HFFc6 (cell line): ENCODE measurements at regions not wholly inside any gene's neighbourhood (a gene's known extent, or its start where the extent isn't known, plus 50 kb on each side); places are given as distances from the start of the nearest gene placed in this dataset.

Experiments
- DNase-seq: peaks from one replicate; pipeline ENCODE4 v3.0.0-alpha.2; 2018
- H3K27ac Mint-ChIP-seq: 2 replicates; pipeline ENCODE4 v1.8.0; 2020; ENCODE audit warnings: mild to moderate bottlenecking, mixed read lengths
- H3K27me3 Mint-ChIP-seq: 2 replicates; pipeline ENCODE4 v1.8.0; 2021; ENCODE audit warnings: mild to moderate bottlenecking, moderate library complexity, mixed read lengths; ENCODE audit not compliant: insufficient read depth
- H3K36me3 Mint-ChIP-seq: 2 replicates; pipeline ENCODE4 v1.8.0; 2021; ENCODE audit warnings: low read depth, mixed read lengths
- H3K4me1 Mint-ChIP-seq: 2 replicates; pipeline ENCODE4 v1.8.0; 2020; ENCODE audit warnings: low read depth, mixed read lengths
- H3K4me3 Mint-ChIP-seq: 2 replicates; pipeline ENCODE4 v1.8.0; 2020; ENCODE audit warnings: mild to moderate bottlenecking, moderate library complexity, mixed read lengths
- H3K9me3 Mint-ChIP-seq: 2 replicates; pipeline ENCODE4 v1.8.0; 2020; ENCODE audit warnings: mild to moderate bottlenecking, mixed read lengths
- TF ChIP-seq, protein P1 (sequence below): fragments of 200-600 bp; sonication (generic); IDR thresholded peaks from 2 replicates; pipeline ENCODE4 v1.5.0; 2021; ENCODE audit warnings: antibody characterized with exemption, mild to moderate bottlenecking

DNA sequence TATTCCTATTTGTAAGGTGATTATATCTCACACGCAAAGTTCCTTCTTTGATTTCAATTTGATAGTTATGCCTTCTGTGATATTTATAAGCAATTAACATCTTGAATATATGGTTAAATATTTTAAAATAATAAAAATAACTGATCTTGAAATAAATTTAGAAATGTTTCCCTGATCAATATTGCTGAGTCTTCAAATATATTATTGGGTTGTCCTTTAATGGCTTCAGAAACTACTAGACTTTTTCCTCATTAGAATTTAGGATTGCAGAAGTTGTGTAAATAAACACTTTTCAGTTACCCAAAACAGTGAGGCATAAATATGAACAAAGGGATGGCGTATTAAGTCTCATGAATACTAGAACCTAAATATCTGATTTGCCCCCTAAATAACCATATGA lies 252.3 kb upstream of the PRR20A start:
- H3K27ac Mint-ChIP-seq, result no peak overlapping the region
- no peaks in the 10 kb centered on the region; the same call in 1 of the 2 replicates for H3K27me3 Mint-ChIP-seq
- no peak for DNase-seq
- H3K36me3 Mint-ChIP-seq, result no peaks in the 10 kb centered on the region
- H3K4me3 Mint-ChIP-seq, result no peak overlapping the region
- H3K4me1 Mint-ChIP-seq, result no peaks in the 10 kb centered on the region
- TF ChIP-seq, protein P1, sequence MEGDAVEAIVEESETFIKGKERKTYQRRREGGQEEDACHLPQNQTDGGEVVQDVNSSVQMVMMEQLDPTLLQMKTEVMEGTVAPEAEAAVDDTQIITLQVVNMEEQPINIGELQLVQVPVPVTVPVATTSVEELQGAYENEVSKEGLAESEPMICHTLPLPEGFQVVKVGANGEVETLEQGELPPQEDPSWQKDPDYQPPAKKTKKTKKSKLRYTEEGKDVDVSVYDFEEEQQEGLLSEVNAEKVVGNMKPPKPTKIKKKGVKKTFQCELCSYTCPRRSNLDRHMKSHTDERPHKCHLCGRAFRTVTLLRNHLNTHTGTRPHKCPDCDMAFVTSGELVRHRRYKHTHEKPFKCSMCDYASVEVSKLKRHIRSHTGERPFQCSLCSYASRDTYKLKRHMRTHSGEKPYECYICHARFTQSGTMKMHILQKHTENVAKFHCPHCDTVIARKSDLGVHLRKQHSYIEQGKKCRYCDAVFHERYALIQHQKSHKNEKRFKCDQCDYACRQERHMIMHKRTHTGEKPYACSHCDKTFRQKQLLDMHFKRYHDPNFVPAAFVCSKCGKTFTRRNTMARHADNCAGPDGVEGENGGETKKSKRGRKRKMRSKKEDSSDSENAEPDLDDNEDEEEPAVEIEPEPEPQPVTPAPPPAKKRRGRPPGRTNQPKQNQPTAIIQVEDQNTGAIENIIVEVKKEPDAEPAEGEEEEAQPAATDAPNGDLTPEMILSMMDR, result no peak
- H3K9me3 Mint-ChIP-seq, result peaks cover 26% of the 10 kb centered on the region

DNA sequence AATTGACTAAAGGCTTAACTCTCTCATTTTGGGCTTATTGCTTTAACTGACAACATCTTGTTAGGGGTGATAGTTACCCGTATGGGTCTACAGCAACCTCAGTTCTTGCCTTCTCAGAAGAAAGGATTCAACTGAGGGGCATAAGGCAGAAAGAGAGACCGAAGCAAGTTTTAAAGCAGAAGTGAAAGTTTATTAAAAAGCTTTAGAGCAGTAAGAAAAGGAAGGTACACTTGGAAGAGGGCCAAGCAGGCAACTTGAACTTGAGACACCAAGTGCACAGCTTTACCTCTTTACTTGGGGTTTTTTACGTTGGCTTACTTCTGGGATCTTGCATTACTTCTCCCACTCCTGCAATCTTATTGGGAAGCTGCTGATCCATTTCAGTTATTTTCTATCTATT lies 246.9 kb upstream of the PRR20A start:
- Mint-ChIP-seq H3K27me3 (no peaks in the 10 kb centered on the region), H3K4me3 (no peak overlapping the region), H3K4me1 (no peaks in the 10 kb centered on the region), H3K36me3 (no peaks in the 10 kb centered on the region), H3K27ac (no peak overlapping the region), H3K9me3 (peaks cover 8% of the 10 kb centered on the region; the same call in 1 of the 2 replicates)
- TF ChIP-seq, protein P1, result no peak
- no peak for DNase-seq

DNA sequence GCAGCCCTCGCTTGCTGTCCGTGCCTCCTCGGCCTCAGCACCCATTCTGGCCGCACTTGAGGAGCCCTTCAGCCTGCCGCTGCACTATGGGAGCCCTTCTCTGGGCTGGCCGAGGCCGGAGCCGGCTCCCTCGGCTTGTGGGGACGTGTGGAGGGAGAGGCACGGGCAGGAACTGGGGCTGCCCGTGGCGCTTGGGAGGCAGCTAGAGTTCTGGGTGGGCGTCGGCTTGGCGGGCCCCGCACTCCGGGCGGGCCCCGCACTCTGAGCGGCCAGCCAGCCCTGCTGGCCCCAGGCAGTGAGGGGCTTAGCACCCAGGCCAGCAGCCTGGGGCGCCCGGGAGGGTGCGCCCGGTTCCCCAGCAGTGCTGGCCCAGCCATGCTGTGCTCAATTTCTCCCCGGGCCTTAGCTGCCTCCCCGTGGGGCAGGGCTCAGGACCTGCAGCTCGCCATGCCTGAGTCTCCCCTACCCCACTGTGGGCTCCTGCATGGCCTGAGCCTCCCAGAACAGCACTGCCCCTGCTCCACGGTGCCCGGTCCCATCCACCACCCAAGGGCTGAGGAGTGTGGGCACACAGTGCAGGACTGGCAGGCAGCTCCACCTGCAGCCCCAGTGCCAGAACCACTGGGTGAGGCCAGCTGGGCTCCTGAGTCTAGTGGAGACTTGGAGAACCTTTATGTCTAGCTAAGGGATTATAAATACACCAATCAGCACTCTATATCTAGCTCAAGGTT lies 240.0 kb upstream of the PRR20A start:
- no peaks in the 10 kb centered on the region; the same call in 1 of the 2 replicates for H3K27me3 Mint-ChIP-seq
- H3K9me3 Mint-ChIP-seq, result peaks cover 21% of the 10 kb centered on the region
- no peak overlapping the region for H3K4me3 Mint-ChIP-seq
- no peaks in the 10 kb centered on the region for H3K36me3 Mint-ChIP-seq
- H3K27ac Mint-ChIP-seq, result no peak overlapping the region
- DNase-seq, result no peak
- no peaks in the 10 kb centered on the region for H3K4me1 Mint-ChIP-seq
- TF ChIP-seq, protein P1, result no peak

DNA sequence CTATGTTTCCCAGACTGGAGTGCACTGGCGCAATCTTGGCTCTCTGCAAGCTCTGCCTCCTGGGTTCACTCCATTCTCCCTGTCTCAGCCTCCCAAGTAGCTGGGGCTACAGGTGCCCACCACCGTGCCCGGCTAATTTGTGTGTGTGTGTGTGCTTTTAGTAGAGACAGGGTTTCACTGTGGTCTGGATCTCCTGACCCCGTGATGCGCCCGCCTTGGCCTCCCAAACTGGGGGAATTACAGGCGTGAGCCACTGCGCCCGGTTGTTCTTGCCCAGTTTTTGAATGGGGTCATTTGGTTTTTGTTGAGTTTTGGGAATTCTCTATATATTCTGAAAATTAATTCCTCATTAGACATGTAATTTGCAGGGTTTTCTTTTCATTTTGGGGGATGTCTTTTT lies 238.4 kb upstream of the PRR20A start:
- TF ChIP-seq, protein P1, result no peak
- Mint-ChIP-seq H3K9me3 (peaks cover 21% of the 10 kb centered on the region), H3K4me1 (no peaks in the 10 kb centered on the region), H3K27ac (no peak overlapping the region), H3K36me3 (no peaks in the 10 kb centered on the region), H3K4me3 (no peak overlapping the region), H3K27me3 (no peaks in the 10 kb centered on the region; the same call in 1 of the 2 replicates)
- no peak for DNase-seq

DNA sequence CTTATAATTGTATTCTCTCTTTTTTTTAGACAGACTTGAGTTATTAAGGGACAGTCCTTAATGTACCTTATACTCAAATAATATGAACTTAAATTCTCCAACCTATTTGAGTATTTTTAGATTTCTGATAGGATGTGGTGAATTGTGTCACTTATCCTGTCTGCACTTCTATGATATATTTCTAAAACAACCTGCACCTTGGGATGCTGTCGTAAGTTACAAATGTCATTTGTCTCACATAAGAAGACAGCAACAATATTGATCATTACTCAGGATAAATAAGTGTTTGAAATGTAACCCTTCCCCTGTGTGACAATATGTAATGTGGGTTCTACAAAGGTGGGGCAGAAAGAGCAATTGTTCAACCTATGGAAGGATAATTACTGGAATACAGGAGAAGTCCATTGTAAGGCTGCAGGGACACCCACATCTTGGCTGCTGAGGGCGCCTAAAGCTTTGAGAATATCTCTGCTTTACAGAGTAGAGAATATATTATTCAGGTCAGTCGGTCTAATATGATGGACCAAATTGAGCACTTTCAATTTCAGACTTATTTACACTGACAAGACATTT lies 236.9 kb upstream of the PRR20A start:
- H3K9me3 Mint-ChIP-seq, result peaks cover 21% of the 10 kb centered on the region
- H3K27me3 Mint-ChIP-seq, result no peaks in the 10 kb centered on the region; the same call in 1 of the 2 replicates
- no peaks in the 10 kb centered on the region for H3K4me1 Mint-ChIP-seq
- no peak for DNase-seq
- H3K27ac Mint-ChIP-seq, result no peak overlapping the region
- TF ChIP-seq, protein P1, result no peak
- no peaks in the 10 kb centered on the region for H3K36me3 Mint-ChIP-seq
- H3K4me3 Mint-ChIP-seq, result no peak overlapping the region
